ENCODE measurements at regions not wholly inside any gene's neighbourhood (a gene's known extent, or its start where the extent isn't known, plus 50 kb on each side); places are given as distances from the start of the nearest gene placed in this dataset.

DNA sequence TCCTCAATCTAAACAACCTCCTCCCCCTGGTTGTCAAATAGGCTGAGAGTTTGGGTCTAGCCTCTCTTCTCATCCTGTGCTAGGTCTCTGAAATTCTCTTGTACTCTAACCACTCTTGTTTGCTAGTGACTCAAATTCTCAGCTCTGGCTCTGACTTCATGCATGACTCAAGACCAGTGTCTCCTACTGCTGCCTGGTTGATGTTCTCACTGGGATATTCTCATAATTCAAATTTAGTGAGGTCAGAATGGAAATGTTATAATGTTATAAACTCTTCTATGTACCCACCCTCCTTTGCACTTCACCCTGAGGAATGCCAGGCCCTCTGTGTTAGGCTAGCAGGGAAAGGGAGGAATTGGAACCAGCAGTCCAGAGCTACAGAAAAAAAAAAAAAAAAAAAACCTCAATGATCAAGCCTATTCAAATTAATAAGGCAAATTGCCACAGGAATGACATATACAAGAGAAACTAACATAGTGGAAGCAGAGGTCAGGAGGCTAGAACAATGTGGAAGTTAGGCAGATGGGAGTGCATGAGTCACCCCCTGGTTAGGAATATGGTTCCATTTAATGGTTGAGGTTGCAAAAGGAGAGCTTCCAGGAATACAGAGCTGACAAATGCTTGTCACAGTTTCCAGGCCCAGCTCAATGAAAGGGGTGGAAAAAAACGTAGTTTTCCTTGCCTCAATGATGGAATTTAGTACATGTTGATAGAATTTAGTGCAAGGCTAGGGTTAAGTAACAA is 459.5 kb downstream of the RMST start:
- TF ChIP-seq EZH2 (IDR thresholded peaks at IDR 0.05; ENCODE audit: borderline replicate concordance, insufficient read depth, low read depth, low read length, poor library complexity, severe bottlenecking) = no peak
- H3K79me2 ChIP-seq (ENCODE audit: control insufficient read depth, insufficient read depth, low read length) = no peaks in the 10 kb centered on the region
- Mint-ChIP-seq H3K27ac (no peak overlapping the region), H3K9me3 (ENCODE audit: insufficient read depth) (no peaks in the 10 kb centered on the region), H3K4me3 (no peak overlapping the region), H3K27me3 (no peaks in the 10 kb centered on the region), H3K4me1 (no peaks in the 10 kb centered on the region)
- H3K4me1 ChIP-seq (ENCODE audit: control insufficient read depth in 2 of 2, insufficient read depth in 2 of 2, low read length in 2 of 2) = no peaks in the 10 kb centered on the region
- 70% methylated on average over 1 of the region's 1 CpG for WGBS (ENCODE audit: insufficient coverage)
- intact Hi-C loops (cut with micrococcal nuclease) = no loop called here
- H3K9me3 ChIP-seq (ENCODE audit: control extremely low read depth in 1 of 3, control insufficient read depth in 2 of 3, insufficient read depth in 1 of 3, low read length in 2 of 3) = no peaks in the 10 kb centered on the region
- ATAC-seq (ENCODE audit: low read depth) = no peak
- no peaks in the 10 kb centered on the region for H3K27me3 ChIP-seq (replicated peaks in 1 of 4; ENCODE audit: control extremely low read depth in 1 of 4, control insufficient read depth in 3 of 4, insufficient read depth in 4 of 4, low read length in 3 of 4)
- no peak overlapping the region for H3K9ac ChIP-seq (ENCODE audit: low read length)
- DNase-seq = no peak
- ChIA-PET CTCF (no interaction called here), POLR2A (no interaction called here)
- H3K4me3 ChIP-seq (ENCODE audit: control extremely low read depth in 1 of 5, extremely low read depth in 1 of 5, insufficient read depth in 1 of 5, low read depth in 2 of 5, low read length in 4 of 5) = no peak overlapping the region
- H4K20me1 ChIP-seq (ENCODE audit: control insufficient read depth, insufficient read depth, low read length, poor library complexity, severe bottlenecking) = no peaks in the 10 kb centered on the region
- no peak overlapping the region for H3K4me2 ChIP-seq (replicated peaks; ENCODE audit: low read depth, low read length, poor library complexity, severe bottlenecking)
- H3K27ac ChIP-seq (ENCODE audit: low read length in 2 of 2) = no peak overlapping the region
- H2AFZ ChIP-seq (ENCODE audit: insufficient read depth, low read depth, low read length, poor library complexity, severe bottlenecking) = no peak overlapping the region
- no peaks in the 10 kb centered on the region for H3K36me3 ChIP-seq (replicated peaks in 1 of 2; ENCODE audit: control extremely low read depth in 1 of 2, control insufficient read depth in 1 of 2, extremely low read depth in 1 of 2, insufficient read depth in 2 of 2, low read length in 1 of 2)

DNA sequence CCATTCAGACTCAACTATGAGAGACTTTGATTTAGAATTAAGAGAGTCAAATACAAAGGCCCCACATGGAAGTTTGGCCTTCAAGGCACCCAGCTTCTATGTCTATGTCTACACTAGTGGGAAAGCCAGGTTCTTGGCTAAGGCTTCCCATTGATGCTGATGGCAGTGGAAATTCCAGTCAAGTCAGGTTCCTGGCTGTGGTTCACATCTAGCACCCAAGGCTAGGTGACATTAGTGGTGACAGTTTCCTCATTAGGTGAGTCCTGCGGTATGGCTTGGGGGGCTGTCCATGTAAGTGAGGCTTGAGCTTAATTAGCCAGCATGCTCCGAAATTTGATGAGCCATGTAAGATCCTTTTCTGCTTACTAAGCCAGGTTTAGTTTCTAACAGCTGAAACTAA is 460.9 kb downstream of the RMST start:
- Histone ChIP-seq H3K27me3 (replicated peaks in 1 of 4; ENCODE audit: control extremely low read depth in 1 of 4, control insufficient read depth in 3 of 4, insufficient read depth in 4 of 4, low read length in 3 of 4) (no peaks in the 10 kb centered on the region), H2AFZ (ENCODE audit: insufficient read depth, low read depth, low read length, poor library complexity, severe bottlenecking) (no peak overlapping the region), H3K27ac (ENCODE audit: low read length in 2 of 2) (no peak overlapping the region), H4K20me1 (ENCODE audit: control insufficient read depth, insufficient read depth, low read length, poor library complexity, severe bottlenecking) (no peaks in the 10 kb centered on the region), H3K36me3 (replicated peaks in 1 of 2; ENCODE audit: control extremely low read depth in 1 of 2, control insufficient read depth in 1 of 2, extremely low read depth in 1 of 2, insufficient read depth in 2 of 2, low read length in 1 of 2) (no peaks in the 10 kb centered on the region), H3K4me1 (ENCODE audit: control insufficient read depth in 2 of 2, insufficient read depth in 2 of 2, low read length in 2 of 2) (no peaks in the 10 kb centered on the region), H3K4me2 (replicated peaks; ENCODE audit: low read depth, low read length, poor library complexity, severe bottlenecking) (no peak overlapping the region), H3K9ac (ENCODE audit: low read length) (no peak overlapping the region), H3K79me2 (ENCODE audit: control insufficient read depth, insufficient read depth, low read length) (no peaks in the 10 kb centered on the region), H3K9me3 (ENCODE audit: control extremely low read depth in 1 of 3, control insufficient read depth in 2 of 3, insufficient read depth in 1 of 3, low read length in 2 of 3) (no peaks in the 10 kb centered on the region), H3K4me3 (ENCODE audit: control extremely low read depth in 1 of 5, extremely low read depth in 1 of 5, insufficient read depth in 1 of 5, low read depth in 2 of 5, low read length in 4 of 5) (no peak overlapping the region)
- no peak for ATAC-seq (ENCODE audit: low read depth)
- no peaks in the 10 kb centered on the region for H3K4me1 Mint-ChIP-seq
- H3K27me3 Mint-ChIP-seq = no peaks in the 10 kb centered on the region
- POLR2A ChIA-PET = no interaction called here
- no peak for DNase-seq
- no CpG with 5 or more reads among the region's 2 CpGs for WGBS (ENCODE audit: insufficient coverage)
- H3K27ac Mint-ChIP-seq = no peak overlapping the region
- CTCF ChIA-PET = no interaction called here
- H3K4me3 Mint-ChIP-seq = no peak overlapping the region
- no peaks in the 10 kb centered on the region for H3K9me3 Mint-ChIP-seq (ENCODE audit: insufficient read depth)
- TF ChIP-seq, protein P1, sequence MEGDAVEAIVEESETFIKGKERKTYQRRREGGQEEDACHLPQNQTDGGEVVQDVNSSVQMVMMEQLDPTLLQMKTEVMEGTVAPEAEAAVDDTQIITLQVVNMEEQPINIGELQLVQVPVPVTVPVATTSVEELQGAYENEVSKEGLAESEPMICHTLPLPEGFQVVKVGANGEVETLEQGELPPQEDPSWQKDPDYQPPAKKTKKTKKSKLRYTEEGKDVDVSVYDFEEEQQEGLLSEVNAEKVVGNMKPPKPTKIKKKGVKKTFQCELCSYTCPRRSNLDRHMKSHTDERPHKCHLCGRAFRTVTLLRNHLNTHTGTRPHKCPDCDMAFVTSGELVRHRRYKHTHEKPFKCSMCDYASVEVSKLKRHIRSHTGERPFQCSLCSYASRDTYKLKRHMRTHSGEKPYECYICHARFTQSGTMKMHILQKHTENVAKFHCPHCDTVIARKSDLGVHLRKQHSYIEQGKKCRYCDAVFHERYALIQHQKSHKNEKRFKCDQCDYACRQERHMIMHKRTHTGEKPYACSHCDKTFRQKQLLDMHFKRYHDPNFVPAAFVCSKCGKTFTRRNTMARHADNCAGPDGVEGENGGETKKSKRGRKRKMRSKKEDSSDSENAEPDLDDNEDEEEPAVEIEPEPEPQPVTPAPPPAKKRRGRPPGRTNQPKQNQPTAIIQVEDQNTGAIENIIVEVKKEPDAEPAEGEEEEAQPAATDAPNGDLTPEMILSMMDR (IDR thresholded peaks at IDR 0.05) = no peak
- TF ChIP-seq EZH2 (IDR thresholded peaks at IDR 0.05; ENCODE audit: borderline replicate concordance, insufficient read depth, low read depth, low read length, poor library complexity, severe bottlenecking) = no peak
- intact Hi-C loops (cut with micrococcal nuclease) = no loop called here
